ENCODE measurements at regions not wholly inside any gene's neighbourhood (a gene's known extent, or its start where the extent isn't known, plus 50 kb on each side); places are given as distances from the start of the nearest gene placed in this dataset.

DNA sequence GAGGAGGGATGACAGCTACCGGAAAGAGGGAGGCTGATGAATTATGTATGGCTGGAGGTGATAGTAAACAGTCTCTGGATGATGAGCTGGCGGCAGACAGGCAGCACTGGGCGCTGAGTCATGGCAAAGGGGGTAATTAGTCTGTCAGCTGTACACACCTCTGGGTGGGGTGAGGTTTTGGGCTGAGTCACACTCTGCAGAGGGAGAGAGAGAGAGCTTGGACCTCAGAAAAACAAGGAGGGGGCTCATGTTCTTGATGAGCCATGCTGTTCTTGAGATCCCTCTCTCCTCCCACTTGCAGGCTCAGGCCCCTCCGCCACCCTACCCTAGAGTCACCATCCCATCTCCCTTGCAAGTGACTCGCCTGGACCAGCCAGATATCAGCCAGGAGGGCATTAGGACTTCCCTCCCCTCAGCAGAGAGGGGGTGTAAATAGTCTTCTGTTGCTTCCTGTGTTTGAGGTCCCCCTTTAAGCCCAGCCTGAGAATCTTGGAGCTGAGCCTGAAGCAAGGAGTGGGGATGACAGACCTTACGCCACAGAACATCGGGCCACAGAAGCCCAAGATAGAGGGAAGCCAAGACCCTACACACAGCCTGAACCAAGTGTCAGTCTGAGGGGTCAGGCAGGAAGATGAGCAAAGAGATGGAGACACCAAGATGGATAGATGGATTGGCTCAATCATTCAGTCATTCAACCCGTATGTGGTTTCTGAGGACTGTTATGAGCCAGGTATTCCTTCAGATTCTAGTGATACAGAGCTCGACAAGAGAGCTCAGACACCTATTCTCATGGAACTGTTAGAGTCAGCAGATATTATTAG is 383.2 kb upstream of the CCL2 start:
- no TSS peak for BruUV-seq (replicated peaks)
- Histone ChIP-seq H3K4me2 (ENCODE audit: control insufficient read depth, insufficient read depth) (no peak overlapping the region), H3K9ac (ENCODE audit: control insufficient read depth, insufficient read depth, low read length) (no peak overlapping the region), H3K79me2 (ENCODE audit: control insufficient read depth, insufficient read depth, low read length) (no peaks in the 10 kb centered on the region), H3K27me3 (replicated peaks in 1 of 2; ENCODE audit: control insufficient read depth in 2 of 2, insufficient read depth in 2 of 2, low read length in 1 of 2) (peaks cover 1 to 7% of the 10 kb centered on the region in 2 experiments; a peak in 3 of 4 replicates), H3K9me3 (replicated peaks; ENCODE audit: control insufficient read depth, insufficient read depth, low read length) (no peaks in the 10 kb centered on the region), H3K36me3 (ENCODE audit: control insufficient read depth in 2 of 2, insufficient read depth in 2 of 2, low read length in 1 of 2) (no peaks in the 10 kb centered on the region), H4K20me1 (ENCODE audit: control insufficient read depth, insufficient read depth) (no peaks in the 10 kb centered on the region), H3K27ac (ENCODE audit: control insufficient read depth, insufficient read depth) (no peak overlapping the region), H3K4me3 (no peak overlapping the region), H2AFZ (ENCODE audit: control insufficient read depth, low read depth, low read length) (no peak overlapping the region), H3K4me1 (ENCODE audit: control insufficient read depth, insufficient read depth, low read length) (no peaks in the 10 kb centered on the region)
- RAD21 ChIA-PET (ENCODE audit: unreplicated experiment), result no interaction called here
- no peak for ATAC-seq
- no peak for FAIRE-seq
- CTCF ChIA-PET, result interaction anchor here (0.6 kb wide), 1 partner anchor 600 kb away, joined by 3 read pairs; no protein-coding TSS in a partner anchor
- intact Hi-C loops (cut with micrococcal nuclease; ENCODE audit: unreplicated experiment) (no loop called here), in situ Hi-C loops (cut with MboI) (no loop called here)
- SMC1A ChIA-PET (ENCODE audit: uncharacterized antibody, unreplicated experiment), result no interaction called here
- no peak for DNase-seq (ENCODE audit: low read depth, low spot score)
- POLR2A ChIA-PET, result no interaction called here
- TF ChIP-seq MYB (IDR thresholded peaks at IDR 0.05; ENCODE audit: borderline replicate concordance, low read depth, low read length), result no peak
- 12% methylated on average over 9 of the region's 9 CpGs for WGBS (ENCODE audit: insufficient coverage, insufficient replicate concordance, low lambda C conversion rate, missing lambda C conversion rate)

DNA sequence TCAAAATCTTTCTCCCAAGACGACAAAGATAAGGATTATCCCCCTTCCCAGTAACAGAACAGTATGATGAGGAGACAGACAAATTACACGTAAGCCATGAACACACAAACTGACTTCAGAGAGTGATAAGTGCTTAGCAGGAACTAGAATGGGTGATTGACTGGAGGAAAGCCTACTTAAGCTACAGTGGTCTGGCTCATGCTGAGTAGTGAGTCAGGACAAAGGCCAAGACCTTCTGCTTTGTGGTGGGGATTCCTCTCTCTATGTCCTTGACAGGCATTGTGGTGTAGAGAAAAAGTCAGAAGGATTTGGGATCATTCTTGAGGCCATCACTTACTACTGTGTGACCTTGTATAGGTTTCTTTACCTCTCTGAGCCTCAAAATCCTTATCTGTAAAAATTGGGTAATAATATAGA is 381.9 kb upstream of the CCL2 start:
- no TSS peak for BruUV-seq (replicated peaks)
- no peak overlapping the region for H3K4me3 ChIP-seq
- DNase-seq (ENCODE audit: low read depth, low spot score), result no peak
- ChIA-PET SMC1A (ENCODE audit: uncharacterized antibody, unreplicated experiment) (no interaction called here), CTCF (no interaction called here), POLR2A (no interaction called here), RAD21 (ENCODE audit: unreplicated experiment) (no interaction called here)
- no peaks in the 10 kb centered on the region for H4K20me1 ChIP-seq (ENCODE audit: control insufficient read depth, insufficient read depth)
- no peaks in the 10 kb centered on the region for H3K79me2 ChIP-seq (ENCODE audit: control insufficient read depth, insufficient read depth, low read length)
- no peak for FAIRE-seq
- peaks cover 1 to 7% of the 10 kb centered on the region in 2 experiments; a peak in 3 of 4 replicates for H3K27me3 ChIP-seq (replicated peaks in 1 of 2; ENCODE audit: control insufficient read depth in 2 of 2, insufficient read depth in 2 of 2, low read length in 1 of 2)
- H3K9me3 ChIP-seq (replicated peaks; ENCODE audit: control insufficient read depth, insufficient read depth, low read length), result no peaks in the 10 kb centered on the region
- intact Hi-C loops (cut with micrococcal nuclease; ENCODE audit: unreplicated experiment), result no loop called here
- H3K4me2 ChIP-seq (ENCODE audit: control insufficient read depth, insufficient read depth), result no peak overlapping the region
- in situ Hi-C loops (cut with MboI), result no loop called here
- H2AFZ ChIP-seq (ENCODE audit: control insufficient read depth, low read depth, low read length), result no peak overlapping the region
- no peaks in the 10 kb centered on the region for H3K4me1 ChIP-seq (ENCODE audit: control insufficient read depth, insufficient read depth, low read length)
- H3K9ac ChIP-seq (ENCODE audit: control insufficient read depth, insufficient read depth, low read length), result no peak overlapping the region
- no peak for ATAC-seq
- no peaks in the 10 kb centered on the region for H3K36me3 ChIP-seq (ENCODE audit: control insufficient read depth in 2 of 2, insufficient read depth in 2 of 2, low read length in 1 of 2)
- WGBS (ENCODE audit: insufficient coverage, insufficient replicate concordance, low lambda C conversion rate, missing lambda C conversion rate), result 5% methylated on average over 2 of the region's 2 CpGs
- H3K27ac ChIP-seq (ENCODE audit: control insufficient read depth, insufficient read depth), result no peak overlapping the region
- no peak for TF ChIP-seq EED (IDR thresholded peaks at IDR 0.05; ENCODE audit: low read depth)
- TF ChIP-seq STAT3 (IDR thresholded peaks at IDR 0.05; ENCODE audit: low read depth, low read length), result no peak
- TF ChIP-seq, protein P1, sequence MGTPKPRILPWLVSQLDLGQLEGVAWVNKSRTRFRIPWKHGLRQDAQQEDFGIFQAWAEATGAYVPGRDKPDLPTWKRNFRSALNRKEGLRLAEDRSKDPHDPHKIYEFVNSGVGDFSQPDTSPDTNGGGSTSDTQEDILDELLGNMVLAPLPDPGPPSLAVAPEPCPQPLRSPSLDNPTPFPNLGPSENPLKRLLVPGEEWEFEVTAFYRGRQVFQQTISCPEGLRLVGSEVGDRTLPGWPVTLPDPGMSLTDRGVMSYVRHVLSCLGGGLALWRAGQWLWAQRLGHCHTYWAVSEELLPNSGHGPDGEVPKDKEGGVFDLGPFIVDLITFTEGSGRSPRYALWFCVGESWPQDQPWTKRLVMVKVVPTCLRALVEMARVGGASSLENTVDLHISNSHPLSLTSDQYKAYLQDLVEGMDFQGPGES (IDR thresholded peaks at IDR 0.05), result no peak
- TF ChIP-seq TAF1 (IDR thresholded peaks at IDR 0.05; ENCODE audit: borderline replicate concordance, low read depth, low read length), result no peak
- TF ChIP-seq BMI1 (IDR thresholded peaks at IDR 0.05; ENCODE audit: borderline replicate concordance), result no peak
- no peak for TF ChIP-seq NR2C1 (IDR thresholded peaks at IDR 0.05)
- TF ChIP-seq, protein P2, sequence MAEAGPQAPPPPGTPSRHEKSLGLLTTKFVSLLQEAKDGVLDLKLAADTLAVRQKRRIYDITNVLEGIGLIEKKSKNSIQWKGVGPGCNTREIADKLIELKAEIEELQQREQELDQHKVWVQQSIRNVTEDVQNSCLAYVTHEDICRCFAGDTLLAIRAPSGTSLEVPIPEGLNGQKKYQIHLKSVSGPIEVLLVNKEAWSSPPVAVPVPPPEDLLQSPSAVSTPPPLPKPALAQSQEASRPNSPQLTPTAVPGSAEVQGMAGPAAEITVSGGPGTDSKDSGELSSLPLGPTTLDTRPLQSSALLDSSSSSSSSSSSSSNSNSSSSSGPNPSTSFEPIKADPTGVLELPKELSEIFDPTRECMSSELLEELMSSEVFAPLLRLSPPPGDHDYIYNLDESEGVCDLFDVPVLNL (IDR thresholded peaks at IDR 0.05; ENCODE audit: low read depth, low read length), result no peak
- no peak for TF ChIP-seq BACH1 (IDR thresholded peaks at IDR 0.05; ENCODE audit: borderline replicate concordance)
- no peak for TF ChIP-seq JUNB (IDR thresholded peaks at IDR 0.05)
- TF ChIP-seq, protein P3, sequence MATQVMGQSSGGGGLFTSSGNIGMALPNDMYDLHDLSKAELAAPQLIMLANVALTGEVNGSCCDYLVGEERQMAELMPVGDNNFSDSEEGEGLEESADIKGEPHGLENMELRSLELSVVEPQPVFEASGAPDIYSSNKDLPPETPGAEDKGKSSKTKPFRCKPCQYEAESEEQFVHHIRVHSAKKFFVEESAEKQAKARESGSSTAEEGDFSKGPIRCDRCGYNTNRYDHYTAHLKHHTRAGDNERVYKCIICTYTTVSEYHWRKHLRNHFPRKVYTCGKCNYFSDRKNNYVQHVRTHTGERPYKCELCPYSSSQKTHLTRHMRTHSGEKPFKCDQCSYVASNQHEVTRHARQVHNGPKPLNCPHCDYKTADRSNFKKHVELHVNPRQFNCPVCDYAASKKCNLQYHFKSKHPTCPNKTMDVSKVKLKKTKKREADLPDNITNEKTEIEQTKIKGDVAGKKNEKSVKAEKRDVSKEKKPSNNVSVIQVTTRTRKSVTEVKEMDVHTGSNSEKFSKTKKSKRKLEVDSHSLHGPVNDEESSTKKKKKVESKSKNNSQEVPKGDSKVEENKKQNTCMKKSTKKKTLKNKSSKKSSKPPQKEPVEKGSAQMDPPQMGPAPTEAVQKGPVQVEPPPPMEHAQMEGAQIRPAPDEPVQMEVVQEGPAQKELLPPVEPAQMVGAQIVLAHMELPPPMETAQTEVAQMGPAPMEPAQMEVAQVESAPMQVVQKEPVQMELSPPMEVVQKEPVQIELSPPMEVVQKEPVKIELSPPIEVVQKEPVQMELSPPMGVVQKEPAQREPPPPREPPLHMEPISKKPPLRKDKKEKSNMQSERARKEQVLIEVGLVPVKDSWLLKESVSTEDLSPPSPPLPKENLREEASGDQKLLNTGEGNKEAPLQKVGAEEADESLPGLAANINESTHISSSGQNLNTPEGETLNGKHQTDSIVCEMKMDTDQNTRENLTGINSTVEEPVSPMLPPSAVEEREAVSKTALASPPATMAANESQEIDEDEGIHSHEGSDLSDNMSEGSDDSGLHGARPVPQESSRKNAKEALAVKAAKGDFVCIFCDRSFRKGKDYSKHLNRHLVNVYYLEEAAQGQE (IDR thresholded peaks at IDR 0.05; ENCODE audit: low read depth, low read length), result no peak
- TF ChIP-seq RELA (IDR thresholded peaks at IDR 0.05; ENCODE audit: borderline replicate concordance, partially characterized antibody), result no peak

All from GM12878 (cell line).